Middle frontal gyrus (tissue), 1 donor: ENCODE measurements at regions not wholly inside any gene's neighbourhood (a gene's known extent, or its start where the extent isn't known, plus 50 kb on each side); places are given as distances from the start of the nearest gene placed in this dataset.
"Not testable (repeated sequence)": the region's sequence is repeated elsewhere in the genome, so short reads cannot be mapped to it uniquely, and the experiment has no call there.

Experiments
- DNase-seq: peaks from one replicate; pipeline ENCODE4 v3.0.0-alpha.2; 2015; ENCODE audit warnings: low spot score; ENCODE audit errors: extremely low spot score

DNA sequence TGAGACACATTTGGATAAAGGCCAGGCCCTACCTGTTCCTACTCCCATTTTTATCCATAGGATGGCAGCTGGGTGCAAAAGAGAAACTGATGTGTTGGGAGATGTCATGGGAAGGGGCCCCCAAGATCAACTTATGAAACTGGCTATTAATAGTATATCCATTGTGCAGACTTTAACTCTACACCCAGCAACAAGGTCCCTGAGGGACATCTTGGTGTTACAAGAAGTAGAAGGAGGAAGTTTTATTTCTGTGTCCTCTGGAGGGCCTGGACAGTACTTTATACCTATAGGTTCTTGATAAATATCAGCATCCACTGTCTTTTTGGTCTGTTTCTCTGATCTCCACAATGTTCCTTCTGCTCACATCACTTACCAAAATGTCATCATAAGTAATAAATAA is 84.6 kb downstream of the BTG1 start:
- no peak for DNase-seq

- no peak for DNase-seq
These were observed 85.7 kb downstream of the BTG1 start for GRCh38 chr12:92059960-92060359.

- no peak for DNase-seq
These were observed 87.0 kb downstream of the BTG1 start for GRCh38 chr12:92058664-92059063.

DNA sequence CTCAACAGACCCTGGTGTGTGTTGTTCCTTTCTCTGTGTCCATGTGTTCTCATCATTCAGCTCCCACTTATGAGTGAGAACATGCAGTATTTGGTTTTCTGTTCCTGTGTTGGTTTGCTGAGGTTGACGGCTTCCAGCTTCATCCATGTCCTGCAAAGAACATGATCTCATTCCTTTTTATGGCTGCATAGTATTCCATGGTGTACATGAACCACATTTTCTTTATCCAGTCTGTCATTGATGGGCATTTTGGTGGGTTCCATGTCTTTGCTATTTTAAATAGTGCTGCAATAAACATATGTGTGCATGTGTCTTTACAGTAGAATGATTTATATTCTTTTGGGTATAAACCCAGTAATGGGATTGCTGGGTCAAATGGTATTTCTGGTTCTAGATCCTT is 88.9 kb downstream of the BTG1 start:
- DNase-seq = not testable (repeated sequence)

DNA sequence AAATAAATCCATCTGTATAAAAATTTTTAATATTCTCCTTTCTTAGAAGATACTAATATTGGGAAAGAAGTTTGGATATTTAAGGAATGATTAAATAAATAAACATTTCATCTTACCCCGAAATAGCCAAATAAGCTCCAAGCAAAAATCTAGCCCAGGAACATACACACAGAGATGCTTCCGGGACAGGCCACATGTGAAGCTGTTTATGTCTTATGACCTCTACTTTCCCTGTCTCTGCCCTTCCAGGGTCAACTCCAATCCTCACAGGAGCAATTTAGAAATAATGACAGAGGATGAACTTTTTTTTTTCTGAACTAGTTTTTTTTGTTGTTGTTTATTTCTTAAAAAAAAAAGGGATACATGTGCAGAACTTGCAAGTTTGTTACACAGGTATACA is 89.4 kb downstream of the BTG1 start:
- DNase-seq = no peak

DNA sequence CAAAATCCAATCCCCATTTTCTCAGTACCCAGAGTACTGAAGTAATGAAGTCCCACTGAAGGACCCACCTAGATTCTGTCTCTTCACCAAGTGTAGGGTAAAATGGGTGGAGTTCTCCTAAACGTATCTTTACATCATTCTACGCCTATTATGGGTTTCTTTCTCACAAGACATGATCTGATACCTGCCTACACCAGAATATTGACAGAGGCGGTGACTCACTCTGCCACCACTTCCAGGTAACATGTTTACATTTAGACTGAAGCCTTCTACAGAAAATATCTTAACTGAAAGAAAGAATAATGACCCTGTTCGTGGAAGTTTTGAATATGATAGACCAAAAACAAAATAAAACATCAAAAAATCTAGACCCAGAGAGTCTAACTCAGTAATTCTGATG is 89.8 kb downstream of the BTG1 start:
- no peak for DNase-seq

DNA sequence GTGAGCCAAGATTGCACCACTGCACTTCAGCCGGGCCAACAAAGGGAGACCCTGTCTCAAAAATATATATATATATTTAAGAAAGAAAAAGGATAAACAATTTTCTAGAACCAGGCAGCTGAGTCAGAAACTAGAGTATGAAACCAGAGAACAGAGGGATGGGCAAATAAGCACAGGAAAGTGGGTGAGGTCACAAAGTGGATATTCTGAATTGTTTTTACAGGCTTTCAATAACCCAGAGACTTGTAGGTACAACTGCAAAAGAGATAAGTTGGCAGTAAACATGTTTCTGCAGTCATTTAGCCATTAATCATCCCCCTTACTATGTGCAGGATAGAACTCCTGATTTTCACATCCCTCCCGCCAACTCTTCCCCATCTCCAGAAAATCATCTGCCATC is 94.2 kb downstream of the BTG1 start:
- no peak for DNase-seq

- no peak for DNase-seq
These were observed 96.2 kb downstream of the BTG1 start for GRCh38 chr12:92049403-92049802.

GRCh38 chr12:92047393-92047826 is 98.2 kb downstream of the BTG1 start:
- no peak for DNase-seq

- no peak for DNase-seq
These were observed 98.9 kb downstream of the BTG1 start for GRCh38 chr12:92046557-92047392.

DNA sequence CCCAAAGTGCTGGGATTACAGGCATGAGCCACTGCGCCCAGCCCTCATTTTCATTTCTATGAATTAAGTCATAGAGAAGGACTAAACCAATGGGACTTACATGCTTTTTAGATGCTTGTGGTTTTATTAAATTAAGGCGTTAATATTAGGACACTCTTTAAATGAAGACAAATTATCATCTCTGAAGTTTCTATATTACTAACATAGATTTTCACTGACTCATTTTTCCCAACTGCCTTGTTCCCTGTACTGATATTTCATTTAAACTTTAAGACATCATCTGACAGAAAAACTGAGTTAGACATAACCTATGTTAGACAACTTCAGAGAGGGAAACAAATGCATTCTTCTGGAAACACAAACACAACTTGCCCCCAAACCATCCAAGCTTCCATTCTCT is 99.8 kb downstream of the BTG1 start:
- DNase-seq = no peak

GRCh38 chr12:92044435-92044834 is 101.2 kb downstream of the BTG1 start:
- DNase-seq = no peak

- DNase-seq = no peak
These were observed 102.7 kb downstream of the BTG1 start for GRCh38 chr12:92042791-92043531.

DNA sequence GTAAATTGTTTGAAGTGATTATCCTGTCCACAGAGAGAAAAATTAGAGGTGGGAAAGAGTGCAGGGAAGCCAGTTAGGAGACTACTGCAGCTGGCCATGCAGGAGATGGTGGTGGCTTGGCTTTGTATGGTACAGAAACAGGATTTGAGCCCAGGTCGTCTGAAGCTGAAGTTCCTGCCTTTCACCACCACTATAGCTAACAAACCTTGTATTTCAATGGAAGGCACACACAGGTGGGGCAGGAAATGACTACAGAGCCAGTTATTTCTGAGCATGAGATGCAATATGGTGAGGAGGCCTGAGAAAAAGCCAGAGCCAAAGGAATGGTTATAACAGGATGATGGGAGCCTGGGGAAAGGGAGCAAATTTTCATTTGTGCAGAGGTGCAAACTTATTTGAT is 103.9 kb downstream of the BTG1 start:
- no peak for DNase-seq

DNA sequence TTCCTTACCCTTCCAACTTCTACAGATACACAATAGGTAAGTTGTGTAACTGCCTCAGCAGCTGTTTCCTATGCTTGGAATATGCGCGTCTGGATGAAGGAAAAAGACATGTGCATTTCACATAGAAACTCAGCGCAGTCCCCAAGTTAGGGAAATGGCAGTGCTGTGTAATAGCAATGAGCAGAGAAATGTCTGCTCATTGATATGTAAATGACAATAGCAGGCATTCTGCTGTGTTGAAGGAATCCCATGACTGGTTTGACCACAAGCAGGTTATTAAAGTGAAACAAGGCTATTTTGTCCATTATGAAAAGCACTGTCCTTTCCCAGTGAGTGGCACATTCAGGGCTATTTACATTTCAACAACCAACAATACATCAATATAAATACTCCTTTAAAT is 106.6 kb downstream of the BTG1 start:
- no peak for DNase-seq

- no peak for DNase-seq
These were observed 107.2 kb downstream of the BTG1 start for GRCh38 chr12:92038476-92038875.

DNA sequence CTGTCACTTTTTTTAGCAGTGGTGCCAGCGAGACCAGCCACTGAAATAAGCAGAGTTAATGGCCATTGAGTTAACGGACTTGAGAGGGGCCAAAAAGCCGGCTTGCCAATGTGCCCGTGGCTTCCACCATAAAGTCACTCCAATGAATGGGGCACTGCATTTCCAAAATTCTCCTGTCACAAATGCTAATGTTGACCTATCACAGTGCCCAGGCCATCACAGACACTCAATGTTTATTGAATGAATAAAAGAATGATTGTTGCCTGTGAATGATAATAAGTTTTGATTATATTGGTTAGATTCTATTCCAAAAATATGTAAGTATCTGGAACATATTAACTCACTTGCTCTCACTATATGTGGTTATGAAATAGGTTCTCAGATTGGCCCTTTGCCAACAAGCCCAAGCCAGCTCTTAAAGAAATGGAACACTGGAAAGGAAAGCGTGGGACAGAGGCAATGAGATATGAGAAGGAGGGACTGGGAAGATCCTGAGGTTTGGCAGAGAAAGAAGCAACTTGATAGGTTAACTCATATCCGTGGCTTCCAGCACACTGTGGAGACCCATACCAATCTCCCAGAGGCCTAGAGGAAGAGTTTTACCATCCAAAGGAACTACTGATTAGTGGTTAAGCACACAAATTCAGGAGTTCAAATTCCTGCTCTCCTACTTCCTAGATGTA is 108.7 kb downstream of the BTG1 start:
- DNase-seq = no peak

DNA sequence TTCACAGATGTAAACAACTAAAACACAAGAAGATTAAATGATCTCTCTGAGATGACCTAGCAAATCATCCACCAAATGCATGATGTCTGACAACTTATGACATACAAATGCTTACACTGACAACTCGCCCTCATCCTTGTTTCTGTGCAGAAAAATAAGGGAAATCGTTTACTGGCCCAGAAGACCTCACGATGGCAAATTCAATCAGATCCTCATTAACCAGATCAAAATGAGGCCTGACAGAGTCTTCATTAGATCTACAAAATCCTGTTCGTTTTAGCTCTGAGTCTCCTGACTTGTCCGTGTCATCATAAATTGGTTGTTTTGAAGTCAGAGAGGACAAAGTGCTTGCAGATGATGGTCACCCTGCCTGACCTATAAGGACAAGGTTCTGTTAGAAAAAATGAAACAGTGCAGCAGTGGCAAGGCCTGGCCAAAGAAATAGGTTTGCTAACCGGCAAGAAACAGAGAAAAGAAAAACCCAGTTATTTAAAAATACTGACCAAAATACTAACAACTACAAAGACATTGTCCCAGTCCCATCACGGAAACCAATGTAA is 109.5 kb downstream of the BTG1 start:
- no peak for DNase-seq

DNA sequence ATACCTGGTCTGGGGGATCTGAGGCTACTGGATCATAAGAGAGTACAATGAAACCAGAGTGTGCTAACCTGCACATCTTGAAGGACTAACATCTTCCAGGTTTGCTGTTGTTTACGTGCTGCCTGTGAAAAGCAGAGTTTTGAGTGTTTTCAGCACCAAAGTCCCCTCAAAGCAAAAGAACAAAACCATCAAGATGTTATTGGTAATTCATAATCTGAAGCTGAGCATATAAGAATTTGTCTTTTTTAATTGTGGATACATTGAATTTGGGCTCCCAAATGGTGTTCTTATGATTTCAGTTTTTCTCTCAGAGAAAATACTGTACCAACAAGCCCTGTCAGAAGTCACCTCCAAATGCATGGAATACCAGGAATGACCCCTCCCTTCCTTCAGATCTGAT is 110.2 kb downstream of the BTG1 start:
- DNase-seq = no peak

GRCh38 chr12:92034858-92035401 is 110.7 kb downstream of the BTG1 start:
- no peak for DNase-seq

GRCh38 chr12:92034083-92034482 is 111.6 kb downstream of the BTG1 start:
- DNase-seq = no peak

DNA sequence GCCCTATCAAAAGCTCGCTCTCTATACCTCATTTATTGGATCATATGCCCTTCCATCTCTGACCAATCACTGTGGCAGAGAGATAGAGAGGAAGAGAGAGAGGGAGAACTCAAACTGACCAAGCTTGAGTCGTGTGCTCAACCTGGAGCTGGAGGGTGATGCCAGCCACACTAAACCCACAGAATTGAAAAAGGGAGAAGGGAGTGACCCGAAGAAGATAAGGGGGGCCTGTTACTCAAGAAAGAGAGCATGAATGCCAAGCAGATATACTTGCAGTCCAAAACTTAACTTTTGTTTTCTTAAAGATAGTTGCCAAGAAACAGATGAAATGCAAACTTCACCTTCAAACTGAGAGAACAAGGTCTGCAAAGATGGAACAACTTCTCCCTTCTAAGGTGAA is 112.7 kb downstream of the BTG1 start:
- no peak for DNase-seq
